ENCODE measurements at regions not wholly inside any gene's neighbourhood (a gene's known extent, or its start where the extent isn't known, plus 50 kb on each side); places are given as distances from the start of the nearest gene placed in this dataset.

GRCh38 chr3:144638009-144638408, 666.4 kb downstream of the DIPK2A start:
- no peak for TF ChIP-seq CTCF (IDR thresholded peaks at IDR 0.05; ENCODE audit: low read depth, low read length)
- H3K27me3 ChIP-seq (ENCODE audit: control insufficient read depth, insufficient read depth, low read length) = no peaks in the 10 kb centered on the region
- H3K27ac ChIP-seq (ENCODE audit: low read depth, low read length) = no peak overlapping the region
- H3K9me3 ChIP-seq (ENCODE audit: control insufficient read depth, insufficient read depth, low read length) = no peaks in the 10 kb centered on the region
- H3K4me3 ChIP-seq (ENCODE audit: low read depth, low read length) = no peak overlapping the region
- ChIA-PET CTCF (no interaction called here), POLR2A (no interaction called here)
- DNase-seq (ENCODE audit: low read depth, low spot score) = no peak

- peak; percentile 26 for DNase-seq (ENCODE audit: low read depth, low spot score)
- CTCF ChIA-PET = interaction anchor here (1.4 kb wide), 1 partner anchor 15 kb away, joined by 3 read pairs; no protein-coding TSS in a partner anchor
- H3K9me3 ChIP-seq (ENCODE audit: control insufficient read depth, insufficient read depth, low read length) = no peaks in the 10 kb centered on the region
- TF ChIP-seq CTCF (IDR thresholded peaks at IDR 0.05; ENCODE audit: low read depth, low read length) = no peak
- POLR2A ChIA-PET = no interaction called here
- no peak overlapping the region for H3K27ac ChIP-seq (ENCODE audit: low read depth, low read length)
- H3K4me3 ChIP-seq (ENCODE audit: low read depth, low read length) = no peak overlapping the region
- H3K27me3 ChIP-seq (ENCODE audit: control insufficient read depth, insufficient read depth, low read length) = no peaks in the 10 kb centered on the region
Measured at GRCh38 chr3:144643771-144644198, 672.2 kb downstream of the DIPK2A start.

GRCh38 chr3:144645300-144645699, 673.7 kb downstream of the DIPK2A start:
- CTCF ChIA-PET = no interaction called here
- POLR2A ChIA-PET = no interaction called here
- Histone ChIP-seq H3K9me3 (ENCODE audit: control insufficient read depth, insufficient read depth, low read length) (no peaks in the 10 kb centered on the region), H3K27ac (ENCODE audit: low read depth, low read length) (no peak overlapping the region), H3K4me3 (ENCODE audit: low read depth, low read length) (no peak overlapping the region), H3K27me3 (ENCODE audit: control insufficient read depth, insufficient read depth, low read length) (no peaks in the 10 kb centered on the region)
- no peak for TF ChIP-seq CTCF (IDR thresholded peaks at IDR 0.05; ENCODE audit: low read depth, low read length)
- DNase-seq (ENCODE audit: low read depth, low spot score) = no peak

- POLR2A ChIA-PET = no interaction called here
- no peak for TF ChIP-seq CTCF (IDR thresholded peaks at IDR 0.05; ENCODE audit: low read depth, low read length)
- DNase-seq (ENCODE audit: low read depth, low spot score) = no peak
- Histone ChIP-seq H3K9me3 (ENCODE audit: control insufficient read depth, insufficient read depth, low read length) (no peaks in the 10 kb centered on the region), H3K27me3 (ENCODE audit: control insufficient read depth, insufficient read depth, low read length) (no peaks in the 10 kb centered on the region), H3K4me3 (ENCODE audit: low read depth, low read length) (no peak overlapping the region), H3K27ac (ENCODE audit: low read depth, low read length) (no peak overlapping the region)
- CTCF ChIA-PET = no interaction called here
Measured at GRCh38 chr3:144650380-144650779, 678.8 kb downstream of the DIPK2A start.

GRCh38 chr3:144652573-144652972, 681.0 kb downstream of the DIPK2A start:
- no peak overlapping the region for H3K27ac ChIP-seq (ENCODE audit: low read depth, low read length)
- TF ChIP-seq CTCF (IDR thresholded peaks at IDR 0.05; ENCODE audit: low read depth, low read length) = no peak

More at GRCh38 chr3:144652573-144652972, 681.0 kb downstream of the DIPK2A start:
- H3K9me3 ChIP-seq (ENCODE audit: control insufficient read depth, insufficient read depth, low read length) = no peaks in the 10 kb centered on the region
- ChIA-PET POLR2A (no interaction called here), CTCF (interaction anchor here (1.0 kb wide), 1 partner anchor 680 kb away, joined by 3 read pairs; no protein-coding TSS in a partner anchor)
- H3K4me3 ChIP-seq (ENCODE audit: low read depth, low read length) = no peak overlapping the region
- DNase-seq (ENCODE audit: low read depth, low spot score) = peak; percentile 34
- no peaks in the 10 kb centered on the region for H3K27me3 ChIP-seq (ENCODE audit: control insufficient read depth, insufficient read depth, low read length)
